Activated CD4-positive, CD25-positive, alpha-beta regulatory T cell treated with anti-CD3 and anti-CD28 coated beads, Interleukin-2, amount 50 U/mL, for 72 hours (primary cell): ENCODE measurements at regions not wholly inside any gene's neighbourhood (a gene's known extent, or its start where the extent isn't known, plus 50 kb on each side); places are given as distances from the start of the nearest gene placed in this dataset.

ENCODE experiments used
- DNase-seq: peaks from one replicate; pipeline ENCODE4 v3.0.0; 2021

DNA sequence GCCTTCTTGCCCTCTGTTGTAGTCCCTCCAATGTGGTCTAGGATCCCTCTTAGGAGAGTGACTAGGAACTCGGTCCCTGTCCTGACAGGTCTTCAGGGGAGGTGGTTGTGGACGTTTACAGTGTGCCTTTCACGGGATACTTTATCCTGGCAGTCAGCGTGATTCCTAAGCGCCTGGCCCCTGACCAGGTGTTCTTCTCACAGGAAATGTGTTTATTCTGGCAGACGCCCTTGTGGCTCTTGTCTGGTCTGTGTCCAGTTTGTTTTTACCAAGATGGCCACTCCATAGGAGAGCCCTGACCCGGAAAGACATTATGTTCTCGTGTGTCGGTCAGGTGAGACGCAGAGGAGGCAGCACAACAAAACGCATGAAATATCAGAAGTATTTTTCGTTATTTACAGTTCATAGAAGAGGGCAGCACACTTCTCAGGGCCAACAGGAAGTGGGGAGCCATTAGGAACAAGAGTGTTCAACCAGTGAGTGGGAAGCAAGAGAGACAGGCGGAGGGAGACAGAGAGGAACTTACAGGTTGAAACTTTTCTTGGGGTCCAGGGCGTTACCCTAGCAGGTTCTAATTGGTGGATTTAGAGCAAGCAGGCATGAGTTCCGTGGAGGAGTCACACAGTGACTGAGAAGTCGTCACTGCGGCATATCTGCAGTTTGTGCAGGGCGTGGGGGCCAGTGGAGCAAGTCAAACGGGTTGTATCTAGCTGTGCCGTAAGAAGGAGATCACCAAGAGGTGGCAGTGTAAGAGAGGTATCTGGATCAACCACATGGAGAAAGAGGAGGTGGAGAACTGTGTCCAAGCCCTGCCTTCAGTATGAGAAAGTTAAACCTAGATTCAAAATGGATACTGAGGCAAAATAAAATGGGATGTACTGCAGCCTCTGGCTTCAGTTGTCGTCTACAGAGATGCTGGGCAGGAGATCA lies 412.9 kb downstream of the ZSWIM6 start:
- DNase-seq = no peak

DNA sequence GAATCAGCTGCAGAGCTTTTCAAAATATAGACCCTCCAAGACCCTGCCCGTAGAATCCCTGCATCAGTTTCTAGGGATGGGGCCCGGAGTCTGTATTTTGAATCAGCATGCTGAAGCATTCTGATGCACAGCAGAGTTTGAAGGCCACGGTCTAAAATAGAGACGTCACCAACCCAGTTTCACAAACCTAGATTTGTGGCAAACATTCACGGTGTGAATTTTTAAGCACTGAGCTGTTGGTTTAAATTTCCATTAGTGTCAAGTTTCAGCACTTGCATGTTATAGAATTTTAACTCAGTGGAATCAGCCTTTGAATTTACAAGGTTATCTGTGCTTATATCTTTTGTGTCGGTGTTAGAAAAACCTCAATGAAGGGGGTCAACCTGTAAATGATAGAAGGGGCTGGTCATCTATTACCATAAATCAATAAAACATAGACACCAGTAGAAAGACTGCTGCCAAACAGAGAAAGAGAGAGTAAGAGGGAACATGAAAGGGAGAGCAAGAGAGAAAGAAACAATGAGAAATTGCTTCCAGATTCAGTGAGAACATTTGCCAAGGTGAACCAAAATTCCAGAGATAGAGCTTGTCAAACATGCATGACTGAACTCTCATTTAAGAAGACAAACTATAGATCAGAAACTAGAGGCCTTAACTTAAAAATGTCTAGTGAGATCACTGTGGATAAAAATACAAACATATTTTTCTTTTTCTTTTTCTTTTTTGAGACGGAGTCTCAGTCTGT lies 414.9 kb downstream of the ZSWIM6 start:
- DNase-seq = no peak

DNA sequence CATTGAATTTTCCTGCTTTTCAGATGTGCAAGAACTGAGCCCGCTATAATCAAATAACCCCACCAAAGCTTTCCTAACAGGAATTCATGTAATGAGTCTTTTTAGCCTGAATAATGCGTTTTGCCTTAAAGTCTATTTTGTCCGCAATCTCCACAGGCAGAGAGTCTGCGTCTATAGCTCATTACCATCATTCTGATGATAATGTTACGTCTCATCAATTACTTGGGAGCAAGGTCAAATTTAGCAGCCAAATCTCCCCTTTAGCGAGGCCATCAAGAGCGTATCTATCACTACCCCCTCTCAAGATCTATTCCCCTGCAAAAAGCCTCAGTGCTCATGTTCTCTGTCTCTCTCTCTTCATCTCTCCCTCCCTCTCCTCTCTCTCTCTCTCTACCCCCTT lies 416.1 kb downstream of the ZSWIM6 start:
- DNase-seq = no peak

DNA sequence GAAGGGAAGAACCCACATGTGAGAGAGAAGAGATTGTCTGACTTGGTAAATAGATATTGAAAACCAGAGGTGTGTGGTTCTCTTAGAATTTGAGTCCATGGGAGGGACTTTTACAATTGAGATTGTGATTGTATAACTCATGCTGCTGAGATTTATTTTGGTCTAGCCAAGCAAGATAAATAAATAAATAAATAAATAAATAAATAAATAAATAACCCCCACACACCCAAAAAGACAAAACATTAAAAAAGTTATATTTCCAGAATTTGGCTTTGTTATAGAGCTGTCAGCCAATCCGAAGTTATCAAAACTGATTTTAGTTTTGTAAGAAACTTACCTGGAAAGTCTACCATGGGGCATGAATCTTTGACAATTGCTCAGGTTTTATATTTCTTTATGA lies 416.6 kb downstream of the ZSWIM6 start:
- DNase-seq = no peak

DNA sequence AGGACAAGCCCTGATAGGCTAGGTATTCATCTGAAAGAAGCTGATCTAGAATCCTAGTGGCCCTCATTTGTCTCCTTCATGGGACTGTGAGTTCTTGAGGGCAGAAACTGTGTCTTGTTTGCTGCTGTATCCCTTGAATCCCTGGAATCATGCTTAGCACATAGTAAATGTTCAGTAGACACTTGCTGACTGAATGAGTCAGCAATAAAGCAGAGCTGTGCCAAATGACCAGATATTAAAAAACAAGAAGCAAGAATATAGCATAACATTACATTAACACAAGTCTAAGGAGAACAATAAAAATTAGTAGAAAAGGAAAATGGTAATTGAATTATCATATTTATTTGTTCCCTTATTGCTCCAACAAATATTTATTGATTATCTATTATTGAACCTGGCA lies 420.5 kb downstream of the ZSWIM6 start:
- DNase-seq = no peak

DNA sequence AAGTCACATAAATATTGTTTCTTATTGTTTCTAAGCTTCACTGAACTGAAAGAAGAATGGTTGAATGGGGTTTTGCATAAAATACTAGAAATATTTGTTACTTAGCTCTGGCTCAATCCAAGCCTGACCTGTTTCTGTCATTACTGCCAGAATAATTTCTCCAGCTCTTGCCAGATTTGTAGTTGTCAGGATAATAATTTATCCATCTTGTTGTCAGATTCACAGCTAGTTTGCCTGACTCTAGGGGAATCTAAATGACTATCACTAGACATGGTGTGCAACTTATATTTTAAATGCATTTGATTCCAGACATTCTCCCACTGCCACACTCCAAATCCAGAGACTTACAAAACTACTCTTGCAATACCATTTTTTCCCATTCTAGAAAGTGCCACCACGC lies 422.7 kb downstream of the ZSWIM6 start:
- no peak for DNase-seq

DNA sequence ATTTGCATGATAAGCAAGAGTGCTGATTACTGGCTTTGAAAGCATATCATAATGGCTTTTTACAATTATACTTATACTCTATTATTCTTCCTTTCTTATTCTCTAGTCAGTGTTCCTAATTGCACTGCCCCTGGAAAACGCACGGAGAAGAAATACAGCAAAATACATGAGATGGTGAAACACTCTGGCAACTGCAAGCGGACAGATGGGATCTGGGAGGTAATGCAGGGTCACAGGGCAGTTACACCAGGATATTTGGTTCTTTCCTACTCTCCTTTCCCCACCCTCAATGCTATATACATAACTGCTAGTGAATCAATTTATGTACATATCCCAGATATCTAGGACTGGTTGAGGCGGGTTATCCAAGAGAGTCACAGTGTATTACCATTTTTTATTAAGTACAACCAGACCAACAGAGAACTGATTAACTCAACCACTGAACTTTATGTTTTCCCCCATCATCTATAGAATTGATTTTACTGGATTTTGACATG lies 423.7 kb downstream of the ZSWIM6 start:
- no peak for DNase-seq

DNA sequence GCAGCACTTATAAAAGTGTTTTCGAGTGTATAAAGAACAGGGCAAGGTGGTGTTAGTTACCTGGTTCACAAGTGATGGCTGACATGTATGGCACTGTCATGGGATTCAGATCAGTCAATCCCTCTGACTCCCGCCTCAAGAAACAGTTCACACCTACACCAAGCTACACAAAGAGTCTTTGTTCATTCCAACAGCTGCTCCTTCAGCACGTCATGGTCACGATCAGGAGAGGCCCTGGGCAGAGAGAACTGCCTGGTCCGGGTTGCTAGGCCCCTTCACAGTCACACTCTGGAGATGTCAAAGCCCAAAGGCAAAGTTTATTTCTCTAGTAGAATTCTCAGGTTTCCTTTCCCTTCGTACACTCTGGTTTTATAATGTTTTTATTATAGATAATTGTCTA lies 426.7 kb downstream of the ZSWIM6 start:
- no peak for DNase-seq

DNA sequence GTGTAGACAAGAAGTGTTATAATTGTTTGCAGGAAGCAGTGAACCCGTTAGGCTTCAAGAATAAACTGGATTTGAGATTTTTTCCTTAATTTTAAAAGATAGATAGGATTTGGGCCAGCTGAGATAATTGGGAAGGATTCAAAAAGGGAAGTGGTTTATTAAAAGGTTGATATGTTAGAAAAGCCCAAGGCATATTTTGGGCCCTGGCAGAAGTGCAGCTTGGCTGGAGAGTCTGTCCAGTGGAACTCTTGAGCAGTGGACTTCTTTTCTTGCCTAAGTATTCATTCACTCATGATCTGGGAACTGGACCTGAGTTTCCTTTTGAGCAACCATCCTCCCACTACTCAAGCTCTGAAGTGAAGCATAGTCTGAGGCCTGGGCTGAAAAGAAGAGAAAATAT lies 433.4 kb downstream of the ZSWIM6 start:
- no peak for DNase-seq

DNA sequence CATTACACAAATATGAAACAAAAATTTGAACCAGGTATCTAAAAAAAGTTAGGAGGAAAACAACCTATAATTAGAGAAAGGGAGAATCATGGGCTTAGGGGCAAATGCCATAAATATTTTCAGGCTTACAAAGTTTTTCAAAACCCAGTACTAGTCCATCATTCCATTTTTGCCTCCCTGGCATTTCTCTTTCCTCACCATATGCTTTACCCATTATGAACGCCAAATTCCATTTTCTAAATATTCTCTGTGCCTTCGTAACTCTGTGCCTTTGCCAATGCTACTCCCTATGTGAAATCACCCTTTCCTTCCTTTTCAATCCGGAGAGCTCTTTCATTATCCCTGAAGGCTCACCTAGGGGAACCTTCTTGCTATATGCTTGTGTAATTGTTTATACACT lies 434.1 kb downstream of the ZSWIM6 start:
- no peak for DNase-seq

DNA sequence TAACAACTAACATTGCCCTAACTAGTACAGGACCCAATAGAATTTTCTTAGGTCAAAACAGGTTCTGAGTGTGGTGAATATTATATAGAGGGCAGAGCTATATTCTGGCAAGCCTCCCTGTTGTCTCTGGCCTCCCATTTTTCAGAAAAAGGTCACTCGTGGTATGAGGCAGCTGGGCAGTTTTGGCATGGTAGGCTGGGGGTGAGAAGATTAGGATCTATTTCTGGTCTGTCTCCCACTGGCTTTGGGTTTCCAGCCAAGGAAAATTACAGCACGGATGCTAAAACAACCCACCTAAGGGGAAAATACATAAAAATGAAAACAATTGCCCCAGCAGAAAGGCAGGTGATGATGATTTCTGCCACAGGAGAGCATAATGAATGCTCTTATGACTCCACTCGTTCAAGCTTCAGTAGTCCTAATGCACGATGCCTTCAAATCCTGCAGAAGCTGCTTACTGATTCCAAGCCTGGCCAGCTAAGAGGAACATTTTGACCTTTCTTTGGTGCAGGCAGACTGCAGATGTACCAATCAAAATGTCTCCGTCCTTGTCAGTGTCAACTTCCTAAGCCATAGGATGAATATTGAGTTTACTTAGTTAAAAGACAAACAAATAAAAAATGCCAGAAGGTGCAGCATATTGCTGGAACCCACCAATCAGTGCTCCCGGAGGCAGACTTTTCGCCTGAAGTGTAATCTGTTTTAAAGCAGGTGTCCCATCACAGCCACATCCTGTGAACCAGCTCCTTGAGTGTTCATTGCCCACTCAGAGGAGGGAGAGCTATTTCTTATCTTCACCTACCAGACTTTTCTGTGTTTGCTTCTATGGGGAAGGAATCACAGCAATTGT lies 435.4 kb downstream of the ZSWIM6 start:
- DNase-seq = no peak

DNA sequence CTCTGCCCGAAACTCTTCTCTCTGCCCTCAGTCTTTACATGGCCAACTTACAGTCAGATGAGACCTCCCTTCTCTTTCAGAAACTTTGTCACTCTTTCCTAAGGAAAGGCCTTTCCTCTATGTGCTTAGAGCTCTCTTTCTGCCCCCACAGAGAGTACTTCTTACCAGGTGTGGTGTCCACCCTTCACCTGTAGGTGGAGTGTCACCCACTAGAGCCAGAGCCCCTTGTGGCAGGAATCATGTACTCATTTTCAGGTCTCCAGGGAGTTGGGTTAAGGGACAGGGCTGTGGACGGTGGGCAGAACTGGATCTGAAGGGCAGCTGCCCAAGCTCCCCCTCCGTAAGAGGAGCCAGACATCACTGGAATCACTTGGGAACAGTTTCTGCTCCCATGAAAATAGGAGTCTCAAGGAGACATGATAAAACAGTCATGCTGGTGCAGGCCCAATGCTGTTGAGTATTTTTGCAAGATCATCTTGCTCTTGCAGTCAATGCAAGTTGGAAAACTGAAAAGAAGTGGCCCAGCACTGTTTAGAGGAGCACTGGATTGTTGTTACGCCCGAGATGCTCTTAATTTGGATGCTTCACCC lies 436.7 kb downstream of the ZSWIM6 start:
- no peak for DNase-seq

DNA sequence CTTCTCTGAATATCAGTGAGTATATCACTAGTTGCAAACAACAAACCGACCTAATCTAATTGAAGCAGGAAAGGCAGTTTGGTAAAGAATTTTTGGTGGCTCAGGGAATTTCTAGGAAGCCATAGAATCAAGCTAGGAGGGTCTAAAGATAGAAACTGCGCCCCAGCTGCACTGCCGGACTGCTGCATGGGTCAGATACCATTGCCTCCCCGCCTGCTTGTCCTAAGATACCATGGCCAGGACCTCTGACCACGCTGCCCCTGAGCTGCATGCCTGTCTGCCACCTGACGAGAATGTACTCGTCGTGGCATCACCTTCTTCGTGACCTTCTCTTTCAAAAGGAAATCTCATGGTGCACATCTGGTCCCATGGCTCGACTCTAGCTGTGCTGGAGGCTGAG lies 439.0 kb downstream of the ZSWIM6 start:
- no peak for DNase-seq

DNA sequence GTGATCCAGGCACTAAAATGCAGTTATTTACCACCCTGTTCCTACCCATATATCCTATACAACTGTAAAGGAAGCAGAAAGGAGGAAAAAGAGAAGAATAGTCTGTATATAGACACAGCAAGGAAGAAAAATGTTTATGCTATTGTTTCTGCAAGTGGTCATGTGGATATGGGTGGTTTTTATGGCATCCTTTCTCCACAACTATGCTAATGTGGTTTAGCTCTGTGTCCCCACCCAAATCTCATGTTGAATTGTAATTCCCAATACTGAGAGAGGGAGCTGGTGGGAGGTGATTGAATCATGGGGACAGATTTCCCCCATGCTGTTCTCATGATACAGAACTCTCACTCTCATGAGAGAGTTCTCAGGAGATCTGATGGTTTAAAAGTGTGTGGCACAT lies 439.8 kb downstream of the ZSWIM6 start:
- no peak for DNase-seq

DNA sequence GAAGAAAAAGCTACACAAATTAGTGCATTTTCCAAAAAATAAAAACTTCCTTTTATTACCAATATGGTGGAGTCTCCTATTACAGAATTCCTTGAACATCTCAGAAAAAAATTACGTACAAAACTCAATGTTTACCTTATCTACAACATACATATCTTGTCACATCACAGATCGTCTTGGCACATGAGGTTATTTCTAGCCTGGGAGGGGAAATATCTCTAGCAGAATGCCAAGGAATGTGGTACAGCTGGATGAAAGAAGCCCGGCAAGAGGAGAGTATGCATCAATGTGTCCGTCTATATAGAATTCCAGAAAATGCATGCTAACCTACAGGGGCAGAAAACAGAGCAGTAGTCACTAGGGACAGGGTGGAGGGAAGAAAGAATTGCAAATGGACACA lies 443.8 kb downstream of the ZSWIM6 start:
- DNase-seq = no peak

DNA sequence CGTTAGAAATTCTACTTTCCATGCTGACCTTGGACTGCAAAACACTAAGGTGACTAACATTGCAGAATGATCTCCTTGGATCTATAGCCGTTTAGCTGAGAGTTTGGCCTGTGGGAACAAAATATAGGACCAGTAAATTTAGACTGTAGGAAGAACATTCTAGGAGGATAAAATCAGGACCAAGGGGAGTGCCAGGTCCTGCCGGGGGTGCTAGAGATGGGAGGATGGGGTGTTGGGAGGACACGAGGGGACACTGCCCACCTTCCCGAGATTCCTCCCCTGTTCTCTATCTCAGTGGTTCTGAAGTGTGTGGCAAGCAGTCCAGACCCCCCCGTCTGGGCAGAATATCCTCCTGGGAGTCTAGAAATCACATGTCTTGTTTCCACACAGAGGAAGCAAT lies 445.2 kb downstream of the ZSWIM6 start:
- DNase-seq = no peak

DNA sequence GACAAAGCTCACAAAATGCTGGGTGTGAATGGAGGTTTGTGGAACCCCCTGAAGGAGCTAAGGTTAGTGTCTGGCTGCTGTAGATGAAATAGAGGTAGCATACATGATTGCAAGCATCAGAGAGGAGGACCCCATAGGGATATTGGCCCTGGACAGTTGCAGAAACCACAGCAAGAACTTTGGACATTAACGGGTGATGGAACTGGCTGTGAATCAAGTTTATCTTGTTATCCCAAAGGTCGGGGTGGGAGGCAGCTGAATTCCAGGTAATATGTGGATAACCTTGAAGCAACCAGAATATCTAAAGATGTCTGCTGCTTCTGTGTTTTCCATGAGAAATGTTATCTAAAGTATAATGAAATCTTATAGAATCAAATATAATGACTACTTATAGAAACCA lies 447.7 kb downstream of the ZSWIM6 start:
- no peak for DNase-seq

DNA sequence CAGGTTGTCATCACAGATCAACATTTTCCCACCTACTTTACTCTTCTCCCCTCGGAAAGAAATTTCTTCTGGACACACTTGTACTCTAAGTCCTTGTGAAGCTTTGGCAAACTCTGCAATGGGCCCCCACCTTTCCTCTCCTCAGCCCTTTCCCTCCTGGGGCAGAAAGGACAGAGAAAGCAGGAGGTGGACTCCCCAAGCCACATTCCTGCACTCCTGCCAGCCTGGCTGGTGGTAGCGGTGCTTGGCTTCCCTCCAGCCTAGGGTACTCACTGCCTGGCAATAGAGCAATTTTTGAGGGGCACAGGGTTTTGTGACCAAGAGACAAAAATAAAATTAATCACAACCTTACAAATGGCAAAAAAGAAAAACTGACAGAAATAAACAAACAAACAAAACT lies 451.4 kb downstream of the ZSWIM6 start:
- DNase-seq = no peak

DNA sequence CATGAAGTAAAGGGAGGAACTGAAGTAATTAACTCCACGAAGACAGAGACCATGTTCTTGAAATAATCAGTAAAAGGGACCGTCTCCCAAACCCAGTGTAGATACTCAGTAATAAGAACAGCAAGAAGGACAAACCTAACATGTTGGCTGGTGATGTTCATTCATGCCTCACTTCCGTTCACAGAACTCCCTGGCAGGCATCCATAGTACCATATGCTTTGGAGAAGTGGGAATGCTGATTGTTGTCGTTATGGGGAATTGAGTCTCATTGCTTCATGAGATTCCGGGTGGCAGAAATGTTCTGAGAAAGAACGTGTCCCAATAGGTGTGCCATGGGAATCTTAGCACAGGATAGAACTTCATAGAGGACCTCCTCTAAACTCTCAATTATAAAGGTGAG lies 452.3 kb downstream of the ZSWIM6 start:
- no peak for DNase-seq

DNA sequence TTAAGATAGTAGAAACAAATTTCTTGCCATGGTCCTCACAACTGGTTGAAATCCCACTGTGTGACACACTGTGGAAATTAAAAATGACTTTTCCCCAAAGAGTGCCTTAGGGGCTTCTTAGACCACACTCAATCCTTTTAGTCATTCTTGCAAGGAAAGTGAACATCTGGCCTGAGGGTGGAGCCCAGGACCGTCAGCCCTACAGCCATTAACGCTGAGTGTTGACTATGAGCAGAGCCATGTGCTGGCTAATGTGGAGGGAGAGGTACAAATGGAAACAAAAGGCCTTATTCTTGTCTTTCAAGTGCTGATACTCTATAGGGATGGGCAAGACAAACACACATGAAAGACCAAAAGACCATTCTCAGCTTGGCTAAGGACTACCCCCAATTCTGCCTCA lies 456.5 kb downstream of the ZSWIM6 start:
- DNase-seq = no peak

DNA sequence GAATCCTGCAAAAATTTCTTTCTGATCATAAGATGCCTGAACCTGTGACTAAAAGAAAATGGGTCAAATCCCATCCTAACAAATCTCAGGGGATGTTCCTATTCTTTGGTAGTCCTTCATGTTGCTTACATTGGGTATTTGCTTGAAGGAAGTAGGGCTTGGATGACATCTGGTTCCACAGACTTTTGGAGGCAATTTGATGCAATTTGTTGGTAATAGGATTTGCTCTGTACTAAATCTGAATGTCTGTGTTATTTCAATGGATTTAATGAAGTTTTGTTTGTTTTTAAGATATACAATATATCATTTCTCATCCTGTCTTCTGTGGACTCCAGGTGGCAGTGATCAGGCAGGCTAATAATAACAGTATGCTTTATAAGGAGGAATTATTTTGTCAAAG lies 457.9 kb downstream of the ZSWIM6 start:
- no peak for DNase-seq

DNA sequence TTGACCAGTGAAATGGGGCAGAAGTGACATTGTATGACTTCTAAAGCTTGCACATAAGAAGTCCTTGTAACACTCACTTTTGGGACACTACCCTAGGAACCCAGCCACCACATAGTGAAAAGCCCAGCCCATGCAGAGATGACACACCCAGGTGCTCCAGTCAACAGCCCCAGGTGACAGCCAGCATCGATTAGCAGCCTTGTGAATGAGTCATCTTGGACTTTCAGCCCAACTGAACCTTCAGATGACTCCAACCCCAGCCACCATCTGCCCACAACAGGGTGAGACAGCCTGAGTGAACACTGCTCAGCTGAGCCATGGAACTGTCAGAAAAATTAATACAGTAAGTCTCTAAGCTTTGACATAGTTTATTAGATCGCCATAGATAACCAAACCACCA lies 458.6 kb downstream of the ZSWIM6 start:
- no peak for DNase-seq

DNA sequence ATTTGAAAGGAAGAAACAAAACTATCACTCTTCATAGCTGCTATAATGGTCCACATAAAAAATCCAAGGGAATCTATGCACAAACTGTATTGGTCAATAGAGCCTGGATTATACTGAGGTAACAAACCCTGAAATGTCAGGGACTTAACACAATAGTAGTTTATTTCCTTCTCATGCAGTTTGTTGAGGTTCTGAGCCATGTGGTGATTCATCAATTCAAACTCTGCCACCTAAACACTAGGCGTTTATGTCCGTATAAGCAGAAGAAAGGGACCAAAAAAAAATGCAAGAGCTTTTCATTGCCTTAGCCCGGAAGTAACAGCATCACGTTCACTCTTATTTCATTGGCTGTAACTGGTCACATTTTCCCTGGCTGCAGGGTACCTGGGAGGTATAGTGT lies 464.7 kb downstream of the ZSWIM6 start:
- no peak for DNase-seq
